Dendritic cell treated with granulocyte-macrophage colony-stimulating factor and Interleukin-4, amounts not matched to agents 40 ng/mL and 50 ng/mL, for 4 days (primary cell): ENCODE measurements at regions not wholly inside any gene's neighbourhood (a gene's known extent, or its start where the extent isn't known, plus 50 kb on each side); places are given as distances from the start of the nearest gene placed in this dataset.
"Not testable (repeated sequence)": the region's sequence is repeated elsewhere in the genome, so short reads cannot be mapped to it uniquely, and the experiment has no call there.

Experiments used
- H3K27ac Mint-ChIP-seq: one replicate; pipeline ENCODE4 v1.8.0; 2022; ENCODE audit warnings: mild to moderate bottlenecking, mixed read lengths
- H3K27me3 Mint-ChIP-seq: one replicate; pipeline ENCODE4 v1.8.0; 2022; ENCODE audit warnings: mild to moderate bottlenecking, mixed read lengths
- H3K36me3 Mint-ChIP-seq: one replicate; pipeline ENCODE4 v1.8.0; 2022; ENCODE audit warnings: low read depth, mixed read lengths
- H3K4me1 Mint-ChIP-seq: one replicate; pipeline ENCODE4 v1.8.0; 2022; ENCODE audit warnings: low read depth, mixed read lengths
- H3K4me3 Mint-ChIP-seq: one replicate; pipeline ENCODE4 v1.8.0; 2022; ENCODE audit warnings: mild to moderate bottlenecking, moderate library complexity, mixed read lengths
- H3K9me3 Mint-ChIP-seq: one replicate; pipeline ENCODE4 v1.8.0; 2022; ENCODE audit warnings: mixed read lengths
- intact Hi-C: fragments of 100-400 bp; cut with micrococcal nuclease; formaldehyde crosslinking; loops from one replicate; pipeline ENCODE4 v1.15.0; 2022

GRCh38 chr22:49514211-49514610 lies 313.5 kb downstream of the BRD1 start:
- H3K27me3 Mint-ChIP-seq: peaks cover 6% of the 10 kb centered on the region
- H3K36me3 Mint-ChIP-seq: no peaks in the 10 kb centered on the region
- no peak overlapping the region for H3K4me3 Mint-ChIP-seq
- no peak overlapping the region for H3K27ac Mint-ChIP-seq
- peaks cover 12% of the 10 kb centered on the region for H3K9me3 Mint-ChIP-seq
- intact Hi-C loops: no loop called here
- H3K4me1 Mint-ChIP-seq: no peaks in the 10 kb centered on the region

GRCh38 chr22:49513358-49513851 lies 314.3 kb downstream of the BRD1 start:
- Mint-ChIP-seq H3K4me3 (no peak overlapping the region), H3K27ac (no peak overlapping the region), H3K27me3 (no peaks in the 10 kb centered on the region), H3K4me1 (no peaks in the 10 kb centered on the region), H3K36me3 (no peaks in the 10 kb centered on the region), H3K9me3 (peaks cover 12% of the 10 kb centered on the region)
- intact Hi-C loops: no loop called here

- Mint-ChIP-seq H3K27ac (no peak overlapping the region), H3K27me3 (no peaks in the 10 kb centered on the region), H3K9me3 (peaks cover 12% of the 10 kb centered on the region), H3K4me3 (no peak overlapping the region), H3K4me1 (no peaks in the 10 kb centered on the region), H3K36me3 (no peaks in the 10 kb centered on the region)
- intact Hi-C loops: no loop called here
Observed at GRCh38 chr22:49512487-49513165, 315.0 kb downstream of the BRD1 start.

- peaks cover 12% of the 10 kb centered on the region for H3K9me3 Mint-ChIP-seq
- H3K4me3 Mint-ChIP-seq, intact Hi-C loops, H3K36me3 Mint-ChIP-seq, H3K27ac Mint-ChIP-seq, H3K27me3 Mint-ChIP-seq, H3K4me1 Mint-ChIP-seq: not testable (repeated sequence)
Observed at GRCh38 chr22:49511393-49512189, 316.1 kb downstream of the BRD1 start.

- H3K4me3 Mint-ChIP-seq: no peak overlapping the region
- H3K9me3 Mint-ChIP-seq: peaks cover 12% of the 10 kb centered on the region
- H3K4me1 Mint-ChIP-seq: peaks cover 9% of the 10 kb centered on the region
- intact Hi-C loops: no loop called here
- no peaks in the 10 kb centered on the region for H3K27me3 Mint-ChIP-seq
- H3K27ac Mint-ChIP-seq: no peak overlapping the region
- no peaks in the 10 kb centered on the region for H3K36me3 Mint-ChIP-seq
Observed at GRCh38 chr22:49510718-49511117, 317.0 kb downstream of the BRD1 start.

GRCh38 chr22:49509016-49509415 lies 318.7 kb downstream of the BRD1 start:
- H3K4me3 Mint-ChIP-seq: no peak overlapping the region

GRCh38 chr22:49508561-49508960 lies 319.1 kb downstream of the BRD1 start:
- Mint-ChIP-seq H3K4me3 (no peak overlapping the region), H3K9me3 (peaks cover 12% of the 10 kb centered on the region), H3K27me3 (no peaks in the 10 kb centered on the region), H3K27ac (no peak overlapping the region), H3K36me3 (no peaks in the 10 kb centered on the region), H3K4me1 (peaks cover 9% of the 10 kb centered on the region)
- intact Hi-C loops: no loop called here

More at GRCh38 chr22:49509016-49509415, 318.7 kb downstream of the BRD1 start:
- Mint-ChIP-seq H3K9me3 (peaks cover 12% of the 10 kb centered on the region), H3K27ac (no peak overlapping the region), H3K27me3 (no peaks in the 10 kb centered on the region), H3K36me3 (no peaks in the 10 kb centered on the region), H3K4me1 (peaks cover 9% of the 10 kb centered on the region)
- intact Hi-C loops: no loop called here

- H3K36me3 Mint-ChIP-seq: no peaks in the 10 kb centered on the region
- H3K4me1 Mint-ChIP-seq: peaks cover 9% of the 10 kb centered on the region
- no peak overlapping the region for H3K27ac Mint-ChIP-seq
- no peaks in the 10 kb centered on the region for H3K27me3 Mint-ChIP-seq
- peaks cover 12% of the 10 kb centered on the region for H3K9me3 Mint-ChIP-seq
- intact Hi-C loops: no loop called here
- H3K4me3 Mint-ChIP-seq: no peak overlapping the region
Observed at GRCh38 chr22:49507607-49508292, 319.9 kb downstream of the BRD1 start.

- intact Hi-C loops: no loop called here
- Mint-ChIP-seq H3K36me3 (no peaks in the 10 kb centered on the region), H3K4me1 (peaks cover 9% of the 10 kb centered on the region), H3K27me3 (no peaks in the 10 kb centered on the region), H3K4me3 (no peak overlapping the region), H3K9me3 (peaks cover 1% of the 10 kb centered on the region), H3K27ac (no peak overlapping the region)
Observed at GRCh38 chr22:49506010-49506400, 321.7 kb downstream of the BRD1 start.

- Mint-ChIP-seq H3K27ac (no peak overlapping the region), H3K9me3 (no peaks in the 10 kb centered on the region), H3K4me3 (no peak overlapping the region), H3K4me1 (peaks cover 9% of the 10 kb centered on the region), H3K27me3 (no peaks in the 10 kb centered on the region), H3K36me3 (no peaks in the 10 kb centered on the region)
- intact Hi-C loops: no loop called here
Observed at GRCh38 chr22:49505337-49506009, 322.2 kb downstream of the BRD1 start.

- Mint-ChIP-seq H3K27me3 (no peaks in the 10 kb centered on the region), H3K4me1 (peaks cover 9% of the 10 kb centered on the region), H3K4me3 (no peak overlapping the region), H3K27ac (no peak overlapping the region), H3K9me3 (no peaks in the 10 kb centered on the region), H3K36me3 (no peaks in the 10 kb centered on the region)
- intact Hi-C loops: no loop called here
Observed at GRCh38 chr22:49503896-49504521, 323.7 kb downstream of the BRD1 start.

GRCh38 chr22:49503321-49503720 lies 324.4 kb downstream of the BRD1 start:
- H3K36me3 Mint-ChIP-seq: no peaks in the 10 kb centered on the region

GRCh38 chr22:49502126-49502826 lies 325.4 kb downstream of the BRD1 start:
- Mint-ChIP-seq H3K9me3 (no peaks in the 10 kb centered on the region), H3K27ac (no peak overlapping the region), H3K27me3 (no peaks in the 10 kb centered on the region), H3K4me3 (no peak overlapping the region), H3K36me3 (no peaks in the 10 kb centered on the region), H3K4me1 (peaks cover 9% of the 10 kb centered on the region)
- intact Hi-C loops: no loop called here

More at GRCh38 chr22:49503321-49503720, 324.4 kb downstream of the BRD1 start:
- no peaks in the 10 kb centered on the region for H3K27me3 Mint-ChIP-seq
- intact Hi-C loops: no loop called here
- H3K4me3 Mint-ChIP-seq: no peak overlapping the region
- H3K4me1 Mint-ChIP-seq: peaks cover 9% of the 10 kb centered on the region
- no peaks in the 10 kb centered on the region for H3K9me3 Mint-ChIP-seq
- no peak overlapping the region for H3K27ac Mint-ChIP-seq
